BLaER1 treated with 17β-estradiol and CSF1 and Interleukin-3, amounts not matched to agents 10 nM and 100 nM (cell line): ENCODE measurements at regions not wholly inside any gene's neighbourhood (a gene's known extent, or its start where the extent isn't known, plus 50 kb on each side); places are given as distances from the start of the nearest gene placed in this dataset.

Experiments
- H3K27ac ChIP-seq, 11 experiments: shearing (Covaris generic); formaldehyde crosslinking; 2 replicates each; pipeline ENCODE4 v1.8.1; 2022
- H3K27me3 ChIP-seq, 11 experiments: shearing (Covaris generic); formaldehyde crosslinking; 2 replicates each; pipeline ENCODE4 v1.8.1; 2022
- H3K36me3 ChIP-seq, 11 experiments: shearing (Covaris generic); formaldehyde crosslinking; 2 replicates each; pipeline ENCODE4 v1.8.1; 2022
- H3K4me1 ChIP-seq, 10 experiments: shearing (Covaris generic); formaldehyde crosslinking; 2 replicates each; pipeline ENCODE4 v1.8.1; 2022
- H3K4me2 ChIP-seq, 11 experiments: shearing (Covaris generic); formaldehyde crosslinking; 2 replicates each; pipeline ENCODE4 v1.8.1; 2022
- H3K4me3 ChIP-seq, 10 experiments: shearing (Covaris generic); formaldehyde crosslinking; 2 replicates each; pipeline ENCODE4 v1.8.1; 2022
- H3K9ac ChIP-seq, 11 experiments: shearing (Covaris generic); formaldehyde crosslinking; 2 replicates each; pipeline ENCODE4 v1.8.1; 2022
- H3K9me3 ChIP-seq, 11 experiments: shearing (Covaris generic); formaldehyde crosslinking; replicated peaks in 1 of 11; 2 replicates each; pipeline ENCODE4 v1.8.1; 2022
- H4K20me1 ChIP-seq, 11 experiments: shearing (Covaris generic); formaldehyde crosslinking; 2 replicates each; pipeline ENCODE4 v1.8.1; 2022
- Cebpa-rat ChIP-seq, 11 experiments: shearing (Covaris generic); IDR thresholded peaks; 2 replicates each; pipeline ENCODE4 v1.8.1; 2022

DNA sequence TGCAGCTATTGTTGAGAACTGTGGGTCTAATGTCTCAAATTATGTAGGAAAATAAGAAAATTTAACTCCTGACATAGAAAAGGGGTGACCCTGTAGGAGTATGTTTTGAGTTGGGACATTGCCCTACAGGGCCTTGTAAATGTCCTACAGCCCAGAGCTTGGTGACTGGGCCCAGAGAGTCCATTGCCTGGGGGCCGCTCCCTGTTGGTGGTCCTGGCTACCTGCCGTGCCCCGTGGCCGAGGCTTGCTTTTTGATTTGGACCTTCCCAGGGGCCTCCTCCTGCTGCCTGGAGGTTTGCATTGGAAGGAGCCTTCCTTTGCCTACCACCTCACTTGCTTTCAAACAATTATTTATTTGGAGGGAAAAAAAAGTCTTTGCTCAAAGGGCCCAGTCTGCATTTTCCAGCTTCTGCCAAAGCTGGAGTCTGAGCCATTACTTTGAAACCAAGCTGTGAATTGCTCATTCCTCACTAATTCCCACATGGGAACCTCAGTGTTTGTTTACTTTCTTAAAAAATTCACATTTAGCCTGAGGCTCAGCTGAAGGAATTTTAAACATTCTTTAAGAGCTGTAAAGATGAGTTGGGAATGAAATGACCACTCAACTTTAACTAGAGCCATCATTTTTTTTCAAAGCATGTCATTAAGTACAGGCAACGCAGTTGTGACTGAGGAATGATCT lies 355.0 kb downstream of the GLRX3 start:
- TF ChIP-seq Cebpa-rat (IDR thresholded peaks at IDR 0.05): no peak
- Histone ChIP-seq H3K4me3 (no peak overlapping the region), H3K36me3 (no peaks in the 10 kb centered on the region), H3K27me3 (no peaks in the 10 kb centered on the region), H3K4me1 (no peaks in the 10 kb centered on the region), H3K4me2 (no peak overlapping the region), H3K9me3 (no peaks in the 10 kb centered on the region), H3K9ac (no peak overlapping the region), H3K27ac (no peak overlapping the region), H4K20me1 (no peaks in the 10 kb centered on the region)

DNA sequence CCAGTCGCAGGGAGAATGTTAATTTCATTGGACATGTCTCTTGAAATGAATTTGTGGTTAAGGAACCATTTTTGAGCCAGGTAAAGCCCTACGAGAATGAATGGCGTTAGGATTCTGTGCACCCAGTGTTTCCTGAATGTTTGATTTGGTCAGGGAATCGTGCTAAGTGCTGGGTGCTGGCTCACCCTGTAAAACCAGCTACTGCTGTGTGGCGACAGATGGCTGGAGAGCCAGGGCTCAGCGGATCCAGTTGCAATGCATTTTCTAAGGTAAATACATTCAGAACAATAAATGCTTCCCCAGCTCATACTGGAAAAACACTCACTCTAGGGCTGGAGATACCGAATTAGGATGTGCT lies 355.5 kb downstream of the GLRX3 start:
- Histone ChIP-seq H3K27ac (no peak overlapping the region), H3K27me3 (no peaks in the 10 kb centered on the region), H3K9me3 (no peaks in the 10 kb centered on the region), H3K9ac (no peak overlapping the region), H4K20me1 (no peaks in the 10 kb centered on the region), H3K4me2 (no peak overlapping the region), H3K36me3 (no peaks in the 10 kb centered on the region), H3K4me3 (no peak overlapping the region), H3K4me1 (no peaks in the 10 kb centered on the region)
- TF ChIP-seq Cebpa-rat (IDR thresholded peaks at IDR 0.05): no peak

DNA sequence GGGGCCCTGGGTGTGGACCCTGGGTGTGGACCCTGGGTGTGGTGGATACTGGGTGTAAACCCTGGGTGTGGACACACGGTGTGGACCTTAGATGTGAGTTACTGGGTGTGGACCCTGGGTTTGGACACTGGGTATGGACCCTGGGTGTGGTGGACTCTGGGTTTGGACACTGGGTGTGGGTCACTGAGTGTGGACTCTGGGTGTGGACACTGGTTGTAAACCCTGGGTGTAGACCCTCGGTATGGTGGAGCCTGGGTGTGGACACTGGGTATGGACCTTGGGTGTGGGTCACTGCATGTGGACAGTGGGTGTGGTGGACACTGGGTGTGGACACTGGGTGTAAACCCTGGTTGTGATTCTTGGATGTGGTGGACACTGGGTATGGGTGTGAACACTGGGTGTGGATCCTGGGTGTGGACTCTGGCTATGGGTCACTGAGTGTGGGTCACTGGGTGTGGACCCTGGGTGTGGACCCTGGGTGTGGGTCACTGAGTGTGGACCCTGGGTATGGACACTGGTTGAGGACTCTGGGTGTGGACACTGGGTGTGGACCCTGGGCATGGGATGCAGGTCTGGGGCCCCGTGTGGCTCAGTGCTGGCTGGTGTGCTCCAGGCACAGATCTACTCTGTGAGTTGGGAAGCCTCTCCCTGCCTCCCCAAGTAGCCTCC lies 356.2 kb downstream of the GLRX3 start:
- Histone ChIP-seq H3K27ac (no peak overlapping the region), H3K4me1 (peaks cover 0 to 6% (median 0%) of the 10 kb centered on the region in 10 experiments; a peak in 4 of 20 replicates), H3K36me3 (no peaks in the 10 kb centered on the region), H4K20me1 (no peaks in the 10 kb centered on the region), H3K4me2 (no peak overlapping the region), H3K4me3 (no peak overlapping the region), H3K27me3 (no peaks in the 10 kb centered on the region), H3K9ac (no peak overlapping the region), H3K9me3 (no peaks in the 10 kb centered on the region)
- no peak for TF ChIP-seq Cebpa-rat (IDR thresholded peaks at IDR 0.05)

DNA sequence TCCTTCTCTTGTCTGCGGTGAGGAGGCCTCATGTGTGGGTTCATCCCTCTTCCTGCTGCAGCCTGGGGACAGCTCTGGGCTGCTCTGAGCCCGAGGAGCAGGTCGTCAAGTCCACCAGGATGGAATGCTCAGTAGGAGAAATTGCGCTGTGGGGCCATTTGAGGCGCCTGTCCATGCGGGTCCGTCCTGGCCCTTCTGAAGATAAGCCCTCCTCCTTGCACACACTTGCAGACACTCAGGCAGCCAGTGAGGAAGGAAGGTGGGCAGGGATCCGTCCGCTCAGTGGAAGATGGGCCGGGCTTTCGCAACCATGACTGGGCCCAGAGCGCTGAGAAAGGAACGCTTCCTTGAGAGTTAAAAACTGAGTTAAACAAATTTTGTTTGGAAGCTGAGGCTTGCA lies 356.8 kb downstream of the GLRX3 start:
- Histone ChIP-seq H3K27me3 (no peaks in the 10 kb centered on the region), H3K27ac (no peak overlapping the region), H3K4me1 (peaks cover 0 to 7% (median 0%) of the 10 kb centered on the region in 10 experiments; a peak in 4 of 20 replicates), H3K4me3 (no peak overlapping the region), H4K20me1 (no peaks in the 10 kb centered on the region), H3K4me2 (no peak overlapping the region), H3K9ac (no peak overlapping the region), H3K36me3 (no peaks in the 10 kb centered on the region), H3K9me3 (no peaks in the 10 kb centered on the region)
- no peak for TF ChIP-seq Cebpa-rat (IDR thresholded peaks at IDR 0.05)

DNA sequence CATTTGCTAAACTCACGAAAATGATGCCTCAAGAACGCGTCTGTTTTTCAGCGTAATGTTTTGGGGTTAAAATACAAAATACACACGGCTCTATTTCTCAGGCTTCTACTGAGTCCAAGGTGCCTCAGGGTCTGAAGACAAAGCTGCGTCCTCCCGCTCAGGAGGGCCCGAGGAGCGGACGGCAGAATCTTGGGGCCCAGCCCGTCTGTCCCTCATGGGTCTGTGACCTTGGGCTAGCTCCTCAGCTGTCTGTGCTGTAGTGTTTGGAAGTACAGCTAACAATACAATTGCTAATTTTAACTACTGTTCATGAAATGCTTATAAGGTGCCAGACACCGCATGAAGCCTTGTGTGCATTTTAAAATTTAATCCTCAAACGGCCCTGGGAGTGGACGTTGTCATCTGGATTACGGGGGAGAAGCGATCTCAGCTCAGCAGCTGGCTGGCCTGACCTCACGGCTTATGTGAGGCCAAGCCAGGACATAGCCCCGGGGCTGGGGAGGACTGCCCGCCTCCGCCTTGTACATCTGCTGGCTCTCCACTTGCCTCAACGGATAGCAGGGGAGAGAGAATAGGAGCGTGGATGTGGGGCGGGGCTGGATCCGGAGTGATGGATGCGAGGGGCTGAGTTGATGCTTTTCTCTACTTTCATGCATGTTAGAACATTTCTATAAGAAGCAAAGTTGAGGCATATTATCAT lies 357.4 kb downstream of the GLRX3 start:
- Histone ChIP-seq H3K4me2 (no peak overlapping the region), H3K9me3 (no peaks in the 10 kb centered on the region), H4K20me1 (no peaks in the 10 kb centered on the region), H3K4me1 (peaks cover 0 to 7% (median 0%) of the 10 kb centered on the region in 10 experiments; a peak in 4 of 20 replicates), H3K9ac (no peak overlapping the region), H3K4me3 (no peak overlapping the region), H3K27ac (no peak overlapping the region), H3K36me3 (no peaks in the 10 kb centered on the region), H3K27me3 (no peaks in the 10 kb centered on the region)
- TF ChIP-seq Cebpa-rat (IDR thresholded peaks at IDR 0.05): no peak

DNA sequence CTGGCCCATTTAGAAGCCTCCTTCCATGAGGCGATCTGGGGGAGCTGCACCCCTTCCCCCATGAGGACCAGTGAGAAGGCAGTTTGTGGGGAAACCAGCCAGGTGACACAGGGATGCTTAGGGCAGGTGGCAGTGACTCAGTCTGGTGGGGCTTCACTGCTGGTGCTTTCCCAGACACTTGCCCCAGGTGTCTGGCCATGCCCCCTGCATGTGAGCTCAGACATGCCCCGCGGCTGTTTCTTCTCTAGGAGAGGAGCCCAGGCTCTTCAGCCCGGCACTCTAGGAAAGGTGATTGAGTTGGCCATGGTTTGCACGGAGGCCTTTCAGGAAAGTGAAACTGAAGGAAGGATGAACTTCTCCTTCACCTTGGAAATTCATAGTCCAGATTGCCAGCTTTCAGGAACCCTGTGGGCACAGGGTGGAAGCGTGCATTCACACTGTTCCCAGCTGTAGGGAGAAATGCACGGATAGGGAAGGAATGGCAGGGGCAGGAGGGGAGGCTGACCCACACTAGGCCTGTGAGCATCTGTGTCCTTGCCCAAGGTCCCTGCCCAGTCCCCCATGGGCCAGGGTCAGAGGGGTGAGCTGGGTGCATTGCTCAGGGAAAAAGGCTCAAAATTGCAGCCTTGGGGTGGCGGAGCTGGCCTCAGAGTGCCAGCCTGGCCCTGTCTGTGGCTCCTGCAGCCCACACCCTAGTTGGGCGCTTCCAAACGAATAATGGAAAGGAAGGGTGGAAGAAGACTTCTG lies 359.1 kb downstream of the GLRX3 start:
- Histone ChIP-seq H4K20me1 (no peaks in the 10 kb centered on the region), H3K9ac (no peak overlapping the region), H3K4me1 (peaks cover 0 to 7% (median 0%) of the 10 kb centered on the region in 10 experiments; a peak in 4 of 20 replicates), H3K4me2 (no peak overlapping the region), H3K27ac (no peak overlapping the region), H3K27me3 (no peaks in the 10 kb centered on the region), H3K4me3 (no peak overlapping the region), H3K9me3 (no peaks in the 10 kb centered on the region), H3K36me3 (no peaks in the 10 kb centered on the region)
- no peak for TF ChIP-seq Cebpa-rat (IDR thresholded peaks at IDR 0.05)

DNA sequence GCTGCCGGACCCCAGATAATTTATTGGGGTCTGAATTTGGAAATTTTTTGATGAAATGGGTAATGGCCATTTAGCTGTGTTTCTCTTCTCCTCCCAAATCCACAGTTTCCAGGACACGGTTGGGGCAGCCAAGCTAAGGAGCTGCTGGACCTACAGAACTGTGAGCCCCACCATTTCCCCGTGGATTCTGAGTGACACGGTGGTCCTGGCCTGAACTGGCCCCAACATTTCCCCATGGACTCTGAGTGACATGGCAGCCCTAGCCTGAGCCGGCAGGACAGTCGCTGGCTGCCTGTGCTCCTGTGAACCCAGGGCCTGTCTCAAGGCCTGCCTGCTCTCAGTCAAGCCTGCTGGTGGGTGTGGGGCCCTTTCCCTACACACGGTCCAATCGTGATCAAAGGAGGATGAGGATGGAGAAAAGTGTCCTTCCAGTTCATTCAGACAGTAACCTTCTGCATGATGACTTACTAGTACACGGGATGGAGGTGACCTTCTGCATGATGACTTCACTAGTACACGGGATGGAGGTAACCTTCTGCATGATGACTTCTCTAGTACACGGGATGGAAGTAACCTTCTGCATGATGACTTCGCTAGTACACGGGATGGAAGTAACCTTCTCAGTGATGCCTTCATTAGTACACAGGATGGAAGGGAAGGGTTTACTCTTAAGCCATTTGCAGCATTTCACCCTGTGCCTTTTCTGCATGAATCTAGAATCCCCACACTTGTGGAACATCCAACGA lies 359.9 kb downstream of the GLRX3 start:
- Histone ChIP-seq H3K4me3 (no peak overlapping the region), H3K36me3 (no peaks in the 10 kb centered on the region), H3K9me3 (no peaks in the 10 kb centered on the region), H3K4me2 (no peak overlapping the region), H3K27me3 (no peaks in the 10 kb centered on the region), H3K9ac (no peak overlapping the region), H3K27ac (no peak overlapping the region), H4K20me1 (no peaks in the 10 kb centered on the region), H3K4me1 (peaks cover 0 to 7% (median 1%) of the 10 kb centered on the region in 10 experiments; a peak in 4 of 20 replicates)
- TF ChIP-seq Cebpa-rat (IDR thresholded peaks at IDR 0.05): no peak

DNA sequence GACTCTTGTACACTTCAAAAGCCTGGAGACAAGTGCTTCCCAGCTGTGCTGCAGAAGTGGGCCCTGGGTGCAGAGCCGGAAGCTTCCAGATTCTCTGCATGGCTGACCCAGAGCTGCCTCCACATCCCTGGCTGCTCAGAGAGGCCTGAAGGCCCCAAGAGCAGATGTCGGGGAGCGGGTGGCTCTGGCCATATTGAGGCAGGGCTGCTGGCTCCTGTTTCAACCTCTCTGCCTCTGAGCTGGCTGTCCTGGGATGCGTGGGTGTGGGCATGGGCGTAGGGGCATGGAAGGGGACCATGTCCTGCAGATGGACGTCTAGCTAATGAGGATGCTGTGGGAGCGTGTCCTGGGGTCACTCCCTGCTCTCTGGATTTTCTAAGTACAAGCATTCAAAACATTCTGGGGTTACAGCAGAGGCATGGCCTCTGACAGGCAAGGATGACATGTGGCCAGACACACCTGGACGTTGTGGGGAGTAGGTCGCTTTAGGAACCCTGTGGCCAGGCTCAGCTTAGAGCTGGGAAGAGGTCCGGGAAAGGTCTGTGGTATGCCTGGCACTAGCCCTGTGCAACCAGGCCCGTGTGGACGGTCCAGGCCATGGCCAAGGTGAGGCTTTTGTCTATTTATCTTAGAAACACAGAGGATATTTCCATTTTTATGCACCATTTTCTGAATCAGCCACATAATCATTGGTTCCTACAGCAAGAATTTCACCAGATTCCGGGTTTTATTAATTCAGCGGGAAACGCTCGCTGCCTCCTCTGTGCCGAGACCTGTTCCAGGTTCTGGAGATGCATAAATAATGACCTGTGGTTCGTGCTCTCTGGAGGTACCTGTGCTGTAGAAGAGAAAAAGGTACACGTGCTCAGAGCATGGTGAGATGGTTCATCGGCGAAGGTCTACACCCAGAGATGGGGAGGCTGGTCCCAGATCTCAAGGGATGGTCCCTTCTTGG lies 361.1 kb downstream of the GLRX3 start:
- Histone ChIP-seq H4K20me1 (no peaks in the 10 kb centered on the region), H3K27ac (no peak overlapping the region), H3K9me3 (peaks cover 0 to 2% (median 0%) of the 10 kb centered on the region in 11 experiments; a peak in 2 of 22 replicates), H3K36me3 (no peaks in the 10 kb centered on the region), H3K4me2 (peak overlapping the region in 5 of 11 experiments; percentile 10 to 18 (median 14); a peak in 5 of 22 replicates), H3K4me1 (peaks cover 0 to 7% (median 3%) of the 10 kb centered on the region in 10 experiments; a peak in 4 of 20 replicates), H3K4me3 (no peak overlapping the region), H3K9ac (no peak overlapping the region), H3K27me3 (no peaks in the 10 kb centered on the region)
- TF ChIP-seq Cebpa-rat (IDR thresholded peaks at IDR 0.05): no peak
